SK-N-SH (cell line): ENCODE measurements at regions not wholly inside any gene's neighbourhood (a gene's known extent, or its start where the extent isn't known, plus 50 kb on each side); places are given as distances from the start of the nearest gene placed in this dataset.

Experiments
- CTCF ChIA-PET: fragments of 300-600, 350-600 bp; formaldehyde crosslinking; extraction: SDS; loops from one replicate; lab custom pipeline; 2021; lab: Yijun Ruan, JAX
- POLR2A ChIA-PET: fragments of 350-600 bp; sonication (Branson Sonifier 250); formaldehyde crosslinking; extraction: SDS; loops from one replicate; lab custom pipeline; 2020; ENCODE audit warnings: antibody characterized with exemption, inconsistent platforms; lab: Yijun Ruan, JAX
- DNase-seq: peaks from one replicate; pipeline ENCODE4 v3.0.0; 2012
- H2AFZ ChIP-seq: fragments of 200-600 bp; sonication (generic); 2 replicates; pipeline ENCODE4 v1.8.1; 2016; ENCODE audit warnings: antibody characterized with exemption, mild to moderate bottlenecking, low read depth
- H3F3A ChIP-seq: fragments of 200-600 bp; sonication (generic); replicated peaks from 2 replicates; pipeline ENCODE3; 2016; ENCODE audit warnings: antibody characterized with exemption, mild to moderate bottlenecking; ENCODE audit not compliant: insufficient read depth
- H3K27ac ChIP-seq, 2 experiments: fragments of 200-500 bp in 1 of 2; fragments of 200-600 bp in 1 of 2; sonication (Bioruptor generic) in 1 of 2; sonication (generic), shearing (Covaris generic) in 1 of 2; 2 replicates each; pipeline versions ENCODE4 v1.5.1 to v1.6.1; 2014 to 2016; ENCODE audit warnings: low read depth in 2 of 2, inconsistent platforms in 1 of 2, low read length in 1 of 2, mild to moderate bottlenecking in 1 of 2, mixed read lengths in 1 of 2
- H3K27me3 ChIP-seq: fragments of 200-600 bp; sonication (generic), shearing (Covaris generic); 2 replicates; pipeline ENCODE4 v1.6.1; 2016; ENCODE audit warnings: mixed run types; ENCODE audit not compliant: insufficient read depth
- H3K36me3 ChIP-seq, 2 experiments: fragments of 200-500 bp in 1 of 2; fragments of 200-600 bp in 1 of 2; sonication (Bioruptor generic) in 1 of 2; sonication (generic) in 1 of 2; replicated peaks in 1 of 2; 2 replicates each; pipeline versions ENCODE3 to v1.5.1; 2014 to 2016; ENCODE audit warnings: low read length in 1 of 2, mild to moderate bottlenecking in 1 of 2; ENCODE audit not compliant: insufficient read depth in 2 of 2, control insufficient read depth in 1 of 2
- H3K4me1 ChIP-seq, 2 experiments: fragments of 200-500 bp in 1 of 2; fragments of 200-600 bp in 1 of 2; sonication (Bioruptor generic) in 1 of 2; sonication (generic), shearing (Covaris generic) in 1 of 2; 2 replicates each; pipeline versions ENCODE4 v1.5.1 to v1.6.1; 2014 to 2016; ENCODE audit warnings: low read depth in 1 of 2, low read length in 1 of 2, mixed run types in 1 of 2; ENCODE audit not compliant: insufficient read depth in 2 of 2, control insufficient read depth in 1 of 2
- H3K4me2 ChIP-seq: fragments of 200-600 bp; sonication (generic), shearing (Covaris generic); 2 replicates; pipeline ENCODE4 v1.6.1; 2017; ENCODE audit warnings: mixed run types
- H3K4me3 ChIP-seq, 2 experiments: fragments of 200-500 bp in 1 of 2; fragments of 200-600 bp in 1 of 2; sonication (Bioruptor generic) in 1 of 2; sonication (generic), shearing (Covaris generic) in 1 of 2; 2 replicates each; pipeline versions ENCODE4 v1.5.1 to v1.8.1; 2014 to 2016; ENCODE audit warnings: low read depth in 2 of 2, inconsistent platforms in 1 of 2, low read length in 1 of 2, mild to moderate bottlenecking in 1 of 2, mixed read lengths in 1 of 2, moderate library complexity in 1 of 2
- H3K79me2 ChIP-seq: fragments of 200-600 bp; sonication (generic); 2 replicates; pipeline ENCODE4 v1.8.1; 2017; ENCODE audit warnings: mild to moderate bottlenecking; ENCODE audit not compliant: insufficient read depth
- H3K9ac ChIP-seq: fragments of 200-600 bp; sonication (generic); 2 replicates; pipeline ENCODE4 v1.6.1; 2017; ENCODE audit warnings: mixed run types
- H3K9me2 ChIP-seq: fragments of 200-600 bp; sonication (generic); 2 replicates; pipeline ENCODE4 v1.6.1; 2017; ENCODE audit warnings: mixed run types
- H3K9me3 ChIP-seq: fragments of 200-600 bp; sonication (generic); 2 replicates; pipeline ENCODE4 v1.6.1; 2017; ENCODE audit warnings: mixed run types, mild to moderate bottlenecking, moderate library complexity
- H4K20me1 ChIP-seq: fragments of 200-600 bp; sonication (generic); 2 replicates; pipeline ENCODE4 v1.6.1; 2017; ENCODE audit warnings: mild to moderate bottlenecking, mixed run types; ENCODE audit not compliant: insufficient read depth
- CHD2 ChIP-seq: fragments of 150-350 bp; IDR thresholded peaks from 2 replicates; pipeline ENCODE4 v1.6.1; 2018; ENCODE audit warnings: low read length; ENCODE audit not compliant: partially characterized antibody
- ELF1 ChIP-seq: IDR thresholded peaks from 2 replicates; pipeline ENCODE4 v1.4.0; 2012
- EP300 ChIP-seq, 2 experiments: IDR thresholded peaks; 2 replicates each; pipeline versions ENCODE4 v1.4.0 to v1.6.1; 2012; ENCODE audit warnings: borderline replicate concordance in 1 of 2, low read depth in 1 of 2, low read length in 1 of 2
- GABPA ChIP-seq: IDR thresholded peaks from 2 replicates; pipeline ENCODE4 v1.4.0; 2012; ENCODE audit warnings: low read depth, mild to moderate bottlenecking
- IRF3 ChIP-seq: fragments of 150-350 bp; IDR thresholded peaks from 2 replicates; pipeline ENCODE4 v1.6.1; 2016; ENCODE audit warnings: mild to moderate bottlenecking, low read depth, low read length
- MXI1 ChIP-seq: IDR thresholded peaks from 2 replicates; pipeline ENCODE4 v1.6.1; 2012; ENCODE audit warnings: mild to moderate bottlenecking, low read depth, low read length, improper control_type of control experiment
- NFIC ChIP-seq: IDR thresholded peaks from 2 replicates; pipeline ENCODE4 v1.4.0; 2012; ENCODE audit warnings: borderline replicate concordance
- RAD21 ChIP-seq: IDR thresholded peaks from 2 replicates; pipeline ENCODE4 v1.6.1; 2012; ENCODE audit warnings: mild to moderate bottlenecking, low read length
- REST ChIP-seq: IDR thresholded peaks from 2 replicates; pipeline ENCODE4 v1.6.1; 2012; ENCODE audit warnings: mild to moderate bottlenecking, low read depth, low read length, moderate library complexity
- RFX5 ChIP-seq: IDR thresholded peaks from 2 replicates; pipeline ENCODE4 v1.6.1; 2012; ENCODE audit warnings: mild to moderate bottlenecking, improper control_type of control experiment, low read length
- RXRA ChIP-seq: IDR thresholded peaks from 2 replicates; pipeline ENCODE4 v1.4.0; 2012; ENCODE audit warnings: low read depth, mild to moderate bottlenecking, borderline replicate concordance
- SMC3 ChIP-seq: IDR thresholded peaks from 2 replicates; pipeline ENCODE4 v1.6.1; 2012; ENCODE audit warnings: low read depth, low read length, improper control_type of control experiment
- TAF1 ChIP-seq: IDR thresholded peaks from 2 replicates; pipeline ENCODE4 v1.6.1; 2012; ENCODE audit warnings: low read depth, mild to moderate bottlenecking, low read length, moderate library complexity, borderline replicate concordance
- TCF12 ChIP-seq: IDR thresholded peaks from 2 replicates; pipeline ENCODE4 v1.4.0; 2012
- TEAD4 ChIP-seq: IDR thresholded peaks from 2 replicates; pipeline ENCODE4 v1.4.0; 2012; ENCODE audit warnings: mild to moderate bottlenecking, borderline replicate concordance; ENCODE audit not compliant: insufficient read depth
- WGBS: methylation state at CpG from one replicate; pipeline ENCODE4 v1.1.6; 2017; ENCODE audit warnings: low lambda C conversion rate; 5-methylcytosine and 5-hydroxymethylcytosine counted together

GRCh38 chr4:180430283-180430682 lies 1812.9 kb upstream of the TENM3 start:
- Histone ChIP-seq H3K27me3 (no peaks in the 10 kb centered on the region; the same call in 1 of the 2 replicates), H3K4me3 (no peak overlapping the region), H3K9ac (no peak overlapping the region), H3K4me1 (no peaks in the 10 kb centered on the region), H3K27ac (no peak overlapping the region), H3K9me2 (no peaks in the 10 kb centered on the region), H3K79me2 (no peaks in the 10 kb centered on the region)
- no peak for DNase-seq
- 28% methylated on average over 7 of the region's 7 CpGs for WGBS
- POLR2A ChIA-PET = no interaction called here
- no peak for TF ChIP-seq GABPA
- TF ChIP-seq IRF3 = no peak
- TF ChIP-seq RAD21 = no peak
- TF ChIP-seq MXI1 = no peak
- no peak for TF ChIP-seq ELF1
- no peak for TF ChIP-seq CHD2
- TF ChIP-seq REST = no peak
- no peak for TF ChIP-seq EP300 (IDR thresholded peaks at IDR 0.05; ENCODE audit: borderline replicate concordance in 1 of 2, low read depth in 1 of 2, low read length in 1 of 2)
- TF ChIP-seq TEAD4 = no peak
- TF ChIP-seq RXRA = no peak
- no peak for TF ChIP-seq TAF1
- TF ChIP-seq TCF12 = no peak
- TF ChIP-seq RFX5 = no peak
- no peak for TF ChIP-seq SMC3
- TF ChIP-seq NFIC = no peak
- TF ChIP-seq, all 33 proteins: peak for 0
- Histone ChIP-seq H4K20me1 (no peaks in the 10 kb centered on the region), H3F3A (no peaks in the 10 kb centered on the region), H3K4me2 (no peak overlapping the region), H3K36me3 (no peaks in the 10 kb centered on the region), H2AFZ (no peak overlapping the region), H3K9me3 (no peaks in the 10 kb centered on the region)
- CTCF ChIA-PET = no interaction called here
